ENCODE measurements at regions not wholly inside any gene's neighbourhood (a gene's known extent, or its start where the extent isn't known, plus 50 kb on each side); places are given as distances from the start of the nearest gene placed in this dataset.

DNA sequence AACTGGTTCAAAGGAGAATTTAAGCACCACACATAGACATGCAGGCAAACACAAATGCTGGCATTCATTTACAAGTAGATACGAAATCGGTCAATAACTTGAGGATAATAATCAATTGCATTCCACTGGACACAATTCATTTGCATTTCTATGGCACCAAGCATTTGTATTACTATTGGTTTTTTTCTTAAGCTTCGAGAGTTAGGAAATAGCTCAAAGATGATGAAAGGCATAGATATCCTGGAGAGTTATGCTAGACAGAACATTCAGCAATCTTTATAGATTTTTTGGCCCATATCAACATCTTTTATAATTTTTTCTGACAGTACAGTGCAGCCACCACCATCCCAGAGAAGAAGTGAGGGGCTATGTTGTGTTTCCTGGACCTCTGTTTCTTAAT lies 544.4 kb downstream of the MIAT start:
- H3K4me3 ChIP-seq (ENCODE audit: low read length in 2 of 2): no peak overlapping the region
- H3K9me3 ChIP-seq (ENCODE audit: control insufficient read depth in 2 of 2, insufficient read depth in 1 of 2, low read length in 1 of 2): no peaks in the 10 kb centered on the region
- H3K4me1 ChIP-seq (ENCODE audit: control insufficient read depth in 2 of 2, insufficient read depth in 2 of 2, low read length in 2 of 2): no peaks in the 10 kb centered on the region
- DNase-seq (ENCODE audit: low read depth in 6 of 9, low spot score in 9 of 9): no peak
- no peaks in the 10 kb centered on the region for H3K27me3 ChIP-seq (ENCODE audit: control insufficient read depth in 2 of 2, insufficient read depth in 1 of 2, low read length in 1 of 2)
- 88% methylated on average over 3 of the region's 3 CpGs for WGBS
- H3K36me3 ChIP-seq (ENCODE audit: control insufficient read depth in 2 of 2, insufficient read depth in 2 of 2, low read length in 1 of 2): no peaks in the 10 kb centered on the region
- H3K27ac ChIP-seq (ENCODE audit: low read depth in 1 of 2, low read length in 1 of 2): no peak overlapping the region

DNA sequence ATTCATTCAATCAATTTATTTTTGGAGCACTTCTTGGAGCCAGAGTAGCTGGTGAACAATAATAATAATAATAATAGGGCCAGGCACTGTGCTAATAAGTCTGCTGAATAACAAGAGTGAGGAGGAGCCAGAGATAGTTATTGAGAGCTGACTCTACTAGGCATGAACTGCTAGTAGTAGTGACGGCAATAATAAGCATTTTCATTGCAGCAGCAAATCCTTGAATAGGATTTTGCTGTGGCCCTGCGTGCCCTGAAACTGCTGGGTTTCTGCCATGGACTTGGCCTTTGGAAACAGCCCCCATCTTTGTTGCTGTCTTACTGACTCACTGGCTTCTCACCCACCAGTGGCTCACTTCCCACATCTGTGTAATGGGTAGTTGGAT lies 545.9 kb downstream of the MIAT start:
- no peak overlapping the region for H3K27ac ChIP-seq (ENCODE audit: low read depth in 1 of 2, low read length in 1 of 2)

DNA sequence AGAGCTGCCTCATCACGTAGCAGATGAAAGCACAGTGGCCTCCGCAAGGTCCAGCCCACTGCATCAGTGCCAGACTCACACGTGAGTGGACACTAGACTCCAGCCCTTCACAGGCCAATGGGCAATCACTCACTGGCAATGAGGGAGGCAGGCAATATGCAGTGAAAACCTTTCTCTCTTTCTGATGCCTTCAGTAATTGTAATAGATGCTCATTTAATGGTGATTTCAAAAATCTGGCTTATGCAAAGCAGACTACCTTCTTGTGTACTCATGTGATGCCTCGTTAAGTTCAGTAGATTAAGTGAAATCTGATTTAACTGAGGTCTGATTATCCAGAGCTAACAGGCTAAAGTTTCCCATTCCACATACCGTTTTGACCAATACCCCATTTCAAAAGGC lies 546.9 kb downstream of the MIAT start:
- no peaks in the 10 kb centered on the region for H3K27me3 ChIP-seq (ENCODE audit: control insufficient read depth in 2 of 2, insufficient read depth in 1 of 2, low read length in 1 of 2)
- WGBS: 93% methylated on average over 5 of the region's 5 CpGs
- H3K9me3 ChIP-seq (ENCODE audit: control insufficient read depth in 2 of 2, insufficient read depth in 1 of 2, low read length in 1 of 2): no peaks in the 10 kb centered on the region
- no peak for DNase-seq (ENCODE audit: low read depth in 6 of 9, low spot score in 9 of 9)
- no peak overlapping the region for H3K27ac ChIP-seq (ENCODE audit: low read depth in 1 of 2, low read length in 1 of 2)
- no peaks in the 10 kb centered on the region for H3K36me3 ChIP-seq (ENCODE audit: control insufficient read depth in 2 of 2, insufficient read depth in 2 of 2, low read length in 1 of 2)
- no peak overlapping the region for H3K4me3 ChIP-seq (ENCODE audit: low read length in 2 of 2)
- H3K4me1 ChIP-seq (ENCODE audit: control insufficient read depth in 2 of 2, insufficient read depth in 2 of 2, low read length in 2 of 2): peaks cover 0 to 4% of the 10 kb centered on the region in 2 donors

More for the DNA sequence above, 545.9 kb downstream of the MIAT start:
- no peaks in the 10 kb centered on the region for H3K9me3 ChIP-seq (ENCODE audit: control insufficient read depth in 2 of 2, insufficient read depth in 1 of 2, low read length in 1 of 2)
- H3K36me3 ChIP-seq (ENCODE audit: control insufficient read depth in 2 of 2, insufficient read depth in 2 of 2, low read length in 1 of 2): no peaks in the 10 kb centered on the region
- WGBS: 93% methylated on average over 2 of the region's 2 CpGs
- no peak overlapping the region for H3K4me3 ChIP-seq (ENCODE audit: low read length in 2 of 2)
- no peaks in the 10 kb centered on the region for H3K27me3 ChIP-seq (ENCODE audit: control insufficient read depth in 2 of 2, insufficient read depth in 1 of 2, low read length in 1 of 2)
- peaks cover 0 to 4% of the 10 kb centered on the region in 2 donors for H3K4me1 ChIP-seq (ENCODE audit: control insufficient read depth in 2 of 2, insufficient read depth in 2 of 2, low read length in 2 of 2)
- no peak for DNase-seq (ENCODE audit: low read depth in 6 of 9, low spot score in 9 of 9)

DNA sequence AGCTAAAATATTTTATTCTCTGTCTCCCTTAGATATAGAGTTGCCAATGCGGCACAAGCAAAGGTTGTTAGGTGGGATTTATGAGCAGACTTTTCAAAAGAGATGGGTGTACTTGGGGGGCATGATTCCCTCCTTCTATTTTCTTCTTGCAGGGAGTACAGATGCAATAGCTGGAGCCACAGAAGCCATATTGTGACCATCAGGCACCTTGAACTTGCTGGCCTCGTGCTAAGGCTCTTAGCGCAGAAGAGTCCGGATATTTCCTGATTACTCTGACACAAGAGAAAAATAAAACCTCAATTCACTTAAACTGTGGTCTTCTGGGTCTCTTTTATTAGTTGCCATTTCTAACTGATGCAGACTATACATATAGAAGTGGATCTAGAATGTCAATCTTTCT lies 547.4 kb downstream of the MIAT start:
- H3K27me3 ChIP-seq (ENCODE audit: control insufficient read depth in 2 of 2, insufficient read depth in 1 of 2, low read length in 1 of 2): no peaks in the 10 kb centered on the region
- DNase-seq (ENCODE audit: low read depth in 6 of 9, low spot score in 9 of 9): no peak
- peaks cover 0 to 4% of the 10 kb centered on the region in 2 donors for H3K4me1 ChIP-seq (ENCODE audit: control insufficient read depth in 2 of 2, insufficient read depth in 2 of 2, low read length in 2 of 2)
- 98% methylated on average over 4 of the region's 4 CpGs for WGBS
- H3K4me3 ChIP-seq (ENCODE audit: low read length in 2 of 2): no peak overlapping the region
- peak overlapping the region in 1 of 2 donors; percentile 11 for H3K27ac ChIP-seq (ENCODE audit: low read depth in 1 of 2, low read length in 1 of 2)
- no peaks in the 10 kb centered on the region for H3K9me3 ChIP-seq (ENCODE audit: control insufficient read depth in 2 of 2, insufficient read depth in 1 of 2, low read length in 1 of 2)
- no peaks in the 10 kb centered on the region for H3K36me3 ChIP-seq (ENCODE audit: control insufficient read depth in 2 of 2, insufficient read depth in 2 of 2, low read length in 1 of 2)

DNA sequence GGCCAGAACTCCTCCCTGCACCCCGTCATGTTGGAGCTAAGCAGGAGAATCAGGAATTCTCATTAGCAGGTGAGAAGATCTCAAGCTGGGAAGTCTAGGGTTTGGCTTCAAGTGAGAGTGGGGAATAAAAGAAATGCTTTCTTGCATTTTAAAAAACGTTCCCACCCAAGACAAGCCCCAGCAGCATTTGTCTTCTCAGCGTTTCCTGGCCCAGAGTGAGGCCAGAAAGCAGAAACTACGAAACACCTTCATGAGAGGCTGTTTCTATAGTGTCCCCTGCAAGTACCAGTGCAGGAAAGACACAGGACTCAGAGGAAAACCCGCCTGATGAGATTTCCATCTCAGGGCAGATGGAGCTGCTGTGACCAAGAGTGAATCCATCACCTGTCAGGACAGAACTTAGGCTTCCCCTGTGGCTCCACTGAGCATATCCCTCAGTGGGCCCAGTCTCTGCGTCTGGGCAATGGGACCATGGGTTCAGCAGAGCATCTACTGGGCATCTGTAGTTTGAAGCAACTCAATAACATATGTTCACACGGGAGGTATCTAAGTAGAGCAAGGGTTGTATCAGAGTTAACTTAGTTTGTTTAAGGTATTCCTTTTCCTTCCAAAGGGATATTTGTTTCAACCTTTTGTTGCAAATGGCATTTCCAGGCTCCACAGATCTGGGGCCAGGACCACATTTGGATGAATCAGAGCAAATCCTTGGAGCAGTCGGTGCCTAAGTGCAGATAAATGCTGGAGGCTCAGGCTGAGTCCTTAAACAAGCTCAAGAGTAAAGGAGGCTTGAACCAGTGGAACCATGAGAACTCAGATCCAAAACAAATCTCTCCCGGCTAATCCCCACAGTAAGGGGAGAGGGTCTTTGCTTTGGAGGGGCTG lies 548.3 kb downstream of the MIAT start:
- WGBS: 63% methylated on average over 9 of the region's 9 CpGs
- no peak for DNase-seq (ENCODE audit: low read depth in 6 of 9, low spot score in 9 of 9)
- Histone ChIP-seq H3K27ac (ENCODE audit: low read depth in 1 of 2, low read length in 1 of 2) (peak overlapping the region in 1 of 2 donors; percentile 62), H3K36me3 (ENCODE audit: control insufficient read depth in 2 of 2, insufficient read depth in 2 of 2, low read length in 1 of 2) (no peaks in the 10 kb centered on the region), H3K9me3 (ENCODE audit: control insufficient read depth in 2 of 2, insufficient read depth in 1 of 2, low read length in 1 of 2) (no peaks in the 10 kb centered on the region), H3K4me1 (ENCODE audit: control insufficient read depth in 2 of 2, insufficient read depth in 2 of 2, low read length in 2 of 2) (peaks cover 0 to 4% of the 10 kb centered on the region in 2 donors), H3K4me3 (ENCODE audit: low read length in 2 of 2) (no peak overlapping the region), H3K27me3 (ENCODE audit: control insufficient read depth in 2 of 2, insufficient read depth in 1 of 2, low read length in 1 of 2) (no peaks in the 10 kb centered on the region)

DNA sequence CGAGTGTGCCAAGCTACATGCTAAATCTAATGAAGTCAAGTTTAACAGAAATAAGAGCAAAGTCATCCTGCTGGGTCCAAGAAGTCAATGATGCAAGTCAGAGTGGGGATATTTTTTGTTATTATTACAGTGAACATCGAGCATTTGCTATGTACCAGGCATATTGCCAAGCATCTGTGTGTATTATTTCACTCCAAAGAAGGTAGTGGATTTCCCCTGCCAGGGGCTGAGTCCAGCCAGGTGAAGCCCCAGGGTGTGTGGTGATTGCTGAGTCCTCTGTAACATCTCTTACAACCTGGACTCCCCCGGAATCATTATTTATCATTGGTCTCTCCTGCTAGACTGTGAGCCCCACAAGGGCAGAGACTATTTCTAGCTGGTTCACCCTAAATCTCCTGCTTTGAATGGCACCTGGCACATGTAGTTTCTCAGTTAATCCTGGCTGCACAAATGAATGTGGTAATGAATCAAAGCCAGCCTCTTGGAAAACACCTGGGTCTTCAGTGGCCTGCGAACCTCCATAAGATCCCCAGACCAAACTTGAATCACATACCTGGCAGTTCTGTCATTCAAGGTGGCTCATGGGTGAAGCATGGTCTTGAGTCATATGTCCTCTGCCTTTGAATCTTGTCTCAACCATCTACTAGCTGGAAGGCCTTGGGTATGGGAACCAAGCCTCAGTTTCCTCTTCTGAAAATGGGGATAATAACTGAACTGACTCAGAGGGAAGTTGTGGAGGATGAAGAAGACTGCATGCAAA lies 549.2 kb downstream of the MIAT start:
- H3K27ac ChIP-seq (ENCODE audit: low read depth in 1 of 2, low read length in 1 of 2): peak overlapping the region; percentile 26 to 62

DNA sequence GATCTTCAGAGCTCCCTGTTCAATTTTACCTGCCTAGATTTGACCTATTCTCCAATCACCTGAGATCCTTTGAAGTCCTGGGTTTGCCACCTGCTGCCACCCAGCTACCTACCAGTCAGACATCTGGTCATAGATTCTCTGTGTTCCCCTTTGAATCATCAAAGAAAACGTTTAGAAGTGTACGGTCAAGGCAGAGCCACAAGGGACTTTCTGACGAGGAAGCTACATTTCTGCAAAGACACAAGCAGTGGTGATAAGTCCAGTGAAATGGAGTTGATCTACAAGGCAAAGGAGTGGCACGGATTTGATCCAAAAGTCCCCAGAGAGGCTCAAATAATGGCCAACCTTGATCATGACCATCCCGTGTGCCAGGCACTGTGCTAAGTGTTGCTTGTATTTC lies 549.9 kb downstream of the MIAT start:
- H3K9me3 ChIP-seq (ENCODE audit: control insufficient read depth in 2 of 2, insufficient read depth in 1 of 2, low read length in 1 of 2): no peaks in the 10 kb centered on the region
- no peaks in the 10 kb centered on the region for H3K27me3 ChIP-seq (ENCODE audit: control insufficient read depth in 2 of 2, insufficient read depth in 1 of 2, low read length in 1 of 2)
- H3K36me3 ChIP-seq (ENCODE audit: control insufficient read depth in 2 of 2, insufficient read depth in 2 of 2, low read length in 1 of 2): no peaks in the 10 kb centered on the region
- no peak overlapping the region for H3K4me3 ChIP-seq (ENCODE audit: low read length in 2 of 2)
- WGBS: 68% methylated on average over 5 of the region's 5 CpGs
- no peak overlapping the region for H3K27ac ChIP-seq (ENCODE audit: low read depth in 1 of 2, low read length in 1 of 2)
- peaks cover 0 to 4% of the 10 kb centered on the region in 2 donors for H3K4me1 ChIP-seq (ENCODE audit: control insufficient read depth in 2 of 2, insufficient read depth in 2 of 2, low read length in 2 of 2)
- DNase-seq (ENCODE audit: low read depth in 6 of 9, low spot score in 9 of 9): no peak

More for the DNA sequence above, 549.2 kb downstream of the MIAT start:
- peak in 1 of 9 donors; percentile 8 for DNase-seq (ENCODE audit: low read depth in 6 of 9, low spot score in 9 of 9)
- no peak overlapping the region for H3K4me3 ChIP-seq (ENCODE audit: low read length in 2 of 2)
- peaks cover 0 to 4% of the 10 kb centered on the region in 2 donors for H3K4me1 ChIP-seq (ENCODE audit: control insufficient read depth in 2 of 2, insufficient read depth in 2 of 2, low read length in 2 of 2)
- 92% methylated on average over 4 of the region's 4 CpGs for WGBS
- no peaks in the 10 kb centered on the region for H3K9me3 ChIP-seq (ENCODE audit: control insufficient read depth in 2 of 2, insufficient read depth in 1 of 2, low read length in 1 of 2)
- H3K36me3 ChIP-seq (ENCODE audit: control insufficient read depth in 2 of 2, insufficient read depth in 2 of 2, low read length in 1 of 2): no peaks in the 10 kb centered on the region
- no peaks in the 10 kb centered on the region for H3K27me3 ChIP-seq (ENCODE audit: control insufficient read depth in 2 of 2, insufficient read depth in 1 of 2, low read length in 1 of 2)

DNA sequence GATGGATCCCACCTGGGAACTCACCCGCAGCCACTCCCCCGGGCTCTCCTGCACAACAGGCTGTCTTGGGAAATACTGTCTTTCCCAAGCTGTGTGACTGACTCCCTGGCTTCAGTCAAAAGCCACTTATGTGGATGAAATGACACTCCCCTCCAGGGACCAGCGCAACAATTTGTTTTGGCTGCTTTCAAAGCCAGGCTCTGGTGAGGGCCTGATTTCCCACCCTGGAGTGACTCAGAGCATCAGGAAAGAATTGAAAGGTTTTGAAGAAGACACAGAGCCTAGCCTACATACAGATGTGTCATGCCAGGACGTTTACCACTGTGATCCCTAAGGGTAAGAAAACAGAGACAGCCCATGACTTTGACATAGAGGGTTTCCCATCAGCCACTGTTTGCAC lies 550.5 kb downstream of the MIAT start:
- peaks cover 0 to 4% of the 10 kb centered on the region in 2 donors for H3K4me1 ChIP-seq (ENCODE audit: control insufficient read depth in 2 of 2, insufficient read depth in 2 of 2, low read length in 2 of 2)
- WGBS: 55% methylated on average over 4 of the region's 4 CpGs
- H3K27ac ChIP-seq (ENCODE audit: low read depth in 1 of 2, low read length in 1 of 2): no peak overlapping the region
- no peak overlapping the region for H3K4me3 ChIP-seq (ENCODE audit: low read length in 2 of 2)
- H3K36me3 ChIP-seq (ENCODE audit: control insufficient read depth in 2 of 2, insufficient read depth in 2 of 2, low read length in 1 of 2): no peaks in the 10 kb centered on the region
- no peaks in the 10 kb centered on the region for H3K27me3 ChIP-seq (ENCODE audit: control insufficient read depth in 2 of 2, insufficient read depth in 1 of 2, low read length in 1 of 2)
- no peaks in the 10 kb centered on the region for H3K9me3 ChIP-seq (ENCODE audit: control insufficient read depth in 2 of 2, insufficient read depth in 1 of 2, low read length in 1 of 2)
- no peak for DNase-seq (ENCODE audit: low read depth in 6 of 9, low spot score in 9 of 9)

DNA sequence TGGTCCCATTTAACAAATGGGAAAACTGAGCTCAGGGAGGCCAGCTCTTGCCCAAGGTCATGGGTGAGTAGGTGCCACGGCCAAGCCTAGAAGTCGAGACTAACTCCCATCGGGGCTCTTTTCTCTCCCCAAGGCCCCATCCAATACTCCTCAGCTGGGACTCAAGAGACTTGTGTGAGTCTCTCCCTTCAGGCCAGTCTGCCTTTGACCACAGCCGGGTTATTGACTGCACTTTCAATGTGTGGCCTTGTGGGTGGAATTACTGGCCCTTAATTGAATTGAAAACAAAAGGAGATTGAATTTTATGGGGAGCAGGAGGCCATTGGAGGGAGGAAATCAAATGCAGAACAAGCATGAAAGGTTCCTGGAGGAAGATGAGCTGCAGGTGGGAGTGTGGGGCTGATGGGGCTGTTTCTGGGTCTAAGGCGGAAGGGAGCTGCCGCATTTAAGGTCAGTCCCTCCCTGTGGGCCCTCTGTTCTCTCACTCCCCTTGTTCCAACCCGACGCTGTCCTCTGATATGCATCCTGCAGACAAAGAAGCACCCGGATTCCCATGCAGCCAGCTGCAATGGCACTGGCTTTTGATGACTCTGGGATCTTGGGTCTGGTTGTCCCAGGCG lies 552.8 kb downstream of the MIAT start:
- Histone ChIP-seq H3K9me3 (ENCODE audit: control insufficient read depth in 2 of 2, insufficient read depth in 1 of 2, low read length in 1 of 2) (no peaks in the 10 kb centered on the region), H3K36me3 (ENCODE audit: control insufficient read depth in 2 of 2, insufficient read depth in 2 of 2, low read length in 1 of 2) (no peaks in the 10 kb centered on the region), H3K27me3 (ENCODE audit: control insufficient read depth in 2 of 2, insufficient read depth in 1 of 2, low read length in 1 of 2) (no peaks in the 10 kb centered on the region), H3K27ac (ENCODE audit: low read depth in 1 of 2, low read length in 1 of 2) (no peak overlapping the region), H3K4me1 (ENCODE audit: control insufficient read depth in 2 of 2, insufficient read depth in 2 of 2, low read length in 2 of 2) (peaks cover 0 to 4% of the 10 kb centered on the region in 2 donors), H3K4me3 (ENCODE audit: low read length in 2 of 2) (no peak overlapping the region)
- WGBS: 70% methylated on average over 10 of the region's 10 CpGs
- no peak for DNase-seq (ENCODE audit: low read depth in 6 of 9, low spot score in 9 of 9)
